Prostate gland (tissue), 2 donors: ENCODE measurements at regions not wholly inside any gene's neighbourhood (a gene's known extent, or its start where the extent isn't known, plus 50 kb on each side); places are given as distances from the start of the nearest gene placed in this dataset.

ENCODE experiments used
- DNase-seq: peaks from one replicate; pipeline ENCODE4 v3.0.0-alpha.2; 2019; ENCODE audit warnings: low spot score
- H3K27ac ChIP-seq, 2 donors: fragments of 200-600 bp; sonication (generic); 2 replicates each; pipeline ENCODE4 v1.5.1; 2017 to 2019
- H3K27me3 ChIP-seq: fragments of 200-600 bp; sonication (generic); replicated peaks from 2 replicates; pipeline ENCODE4 v1.5.1; 2019; ENCODE audit not compliant: insufficient read depth
- H3K36me3 ChIP-seq, 2 donors: fragments of 200-600 bp; sonication (generic); 1 replicate in 1 of 2; 2 replicates in 1 of 2; pipeline versions ENCODE4 v1.5.1 to v1.8.1; 2017 to 2019
- H3K4me1 ChIP-seq: fragments of 200-600 bp; sonication (generic); replicated peaks from 2 replicates; pipeline ENCODE4 v1.5.1; 2019
- H3K4me3 ChIP-seq, 2 donors: fragments of 200-600 bp; sonication (generic); 2 replicates each; pipeline ENCODE4 v1.5.1; 2017 to 2019
- H3K9me3 ChIP-seq: fragments of 200-600 bp; sonication (generic); 2 replicates; pipeline ENCODE4 v1.5.1; 2017
- CTCF ChIP-seq, 4 experiments: fragments of 200-600 bp in 2 of 4; fragments of 450-650 bp in 2 of 4; sonication (generic) in 2 of 4; IDR thresholded peaks; 1 replicate in 3 of 4; 2 replicates in 1 of 4; pipeline ENCODE4 v1.5.1; 2016 to 2019; ENCODE audit warnings: antibody characterized with exemption in 4 of 4, mild to moderate bottlenecking in 2 of 4, moderate library complexity in 2 of 4
- POLR2A ChIP-seq: fragments of 450-650 bp; IDR thresholded peaks from one replicate; pipeline ENCODE4 v1.6.1; 2016; ENCODE audit warnings: antibody characterized with exemption, mild to moderate bottlenecking
- POLR2AphosphoS5 ChIP-seq: sonication (generic); formaldehyde crosslinking; IDR thresholded peaks from one replicate; pipeline ENCODE4 v1.6.1; 2017; ENCODE audit warnings: antibody characterized with exemption
- WGBS: methylation state at CpG from one replicate; pipeline ENCODE4 v1.1.5; 2018; 5-methylcytosine and 5-hydroxymethylcytosine counted together
- intact Hi-C: fragments of 100-400 bp; cut with DNase I; formaldehyde crosslinking; loops from one replicate; pipeline ENCODE4 v1.14.2; 2022

DNA sequence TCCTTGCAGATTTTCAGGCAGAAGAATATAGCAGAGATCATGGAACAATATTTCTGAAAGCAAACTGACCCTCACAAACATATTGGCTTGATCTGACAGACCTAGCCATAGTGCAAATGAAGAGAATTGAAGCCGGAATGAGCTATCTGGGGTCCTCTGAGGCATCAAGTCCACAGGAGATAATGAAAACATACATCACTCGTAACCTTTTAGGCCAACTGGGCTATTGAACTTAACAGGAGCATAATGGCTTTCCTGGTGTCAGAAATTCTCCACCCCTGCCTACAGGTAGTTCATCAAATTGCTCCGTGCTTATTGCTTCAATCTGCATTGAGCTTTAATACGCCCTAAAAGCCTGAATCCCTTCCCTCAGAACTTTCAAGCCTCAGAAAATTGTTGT is 1414.6 kb upstream of the TENM4 start:
- intact Hi-C loops: no loop called here
- Histone ChIP-seq H3K36me3 (no peaks in the 10 kb centered on the region), H3K27ac (no peak overlapping the region), H3K27me3 (no peaks in the 10 kb centered on the region), H3K9me3 (no peaks in the 10 kb centered on the region), H3K4me3 (no peak overlapping the region), H3K4me1 (no peaks in the 10 kb centered on the region)
- no peak for DNase-seq
- 84% methylated on average over 4 of the region's 4 CpGs for WGBS
- TF ChIP-seq POLR2A (no peak), POLR2AphosphoS5 (no peak), CTCF (IDR thresholded peaks at IDR 0.05) (no peak)

DNA sequence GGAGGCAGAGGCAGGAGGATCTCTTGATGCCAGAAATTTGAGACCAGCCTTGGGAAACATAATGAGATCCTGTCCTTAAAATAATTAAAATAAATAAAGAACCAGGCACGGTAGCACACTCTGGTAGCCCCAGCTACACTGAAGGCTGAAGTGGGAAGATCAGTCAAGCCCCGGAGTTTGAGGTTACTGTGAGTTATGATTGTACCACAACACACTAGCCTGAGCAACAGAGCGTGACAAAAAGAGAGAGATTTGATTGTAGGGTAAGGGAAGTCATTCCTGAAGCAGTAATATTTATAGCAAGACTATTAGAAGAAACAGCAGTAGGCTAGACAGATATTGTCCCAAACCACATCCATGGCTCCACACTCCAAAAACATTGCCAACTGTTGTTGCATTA is 1408.4 kb upstream of the TENM4 start:
- Histone ChIP-seq H3K9me3 (no peaks in the 10 kb centered on the region), H3K27ac (no peak overlapping the region), H3K4me3 (no peak overlapping the region), H3K27me3 (no peaks in the 10 kb centered on the region), H3K36me3 (no peaks in the 10 kb centered on the region), H3K4me1 (no peaks in the 10 kb centered on the region)
- intact Hi-C loops: no loop called here
- DNase-seq: no peak
- no peak for TF ChIP-seq POLR2AphosphoS5
- TF ChIP-seq POLR2A: no peak
- TF ChIP-seq CTCF (IDR thresholded peaks at IDR 0.05): no peak
- WGBS: 94% methylated on average over 3 of the region's 3 CpGs

DNA sequence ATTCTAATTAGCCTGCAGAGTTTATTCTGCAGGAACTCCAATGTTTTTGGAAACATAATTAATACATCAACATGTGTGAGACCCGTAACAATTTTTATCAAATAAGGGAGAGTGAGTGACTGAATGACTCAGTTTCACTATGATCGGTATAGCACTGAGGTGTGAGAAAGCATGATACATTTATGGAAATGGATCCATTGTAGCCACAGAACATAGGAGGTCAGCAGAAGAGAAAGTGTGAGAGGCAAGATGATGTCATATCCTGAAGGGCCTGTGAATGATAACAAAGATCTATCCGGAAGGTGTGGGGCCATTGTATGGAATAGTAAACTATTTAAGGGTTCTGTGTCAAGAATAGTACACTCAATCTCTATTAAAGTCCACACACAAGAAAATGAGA is 1406.1 kb upstream of the TENM4 start:
- intact Hi-C loops: no loop called here
- DNase-seq: no peak
- Histone ChIP-seq H3K27ac (no peak overlapping the region), H3K4me3 (no peak overlapping the region), H3K4me1 (no peaks in the 10 kb centered on the region), H3K9me3 (no peaks in the 10 kb centered on the region), H3K27me3 (no peaks in the 10 kb centered on the region), H3K36me3 (no peaks in the 10 kb centered on the region)
- no peak for TF ChIP-seq POLR2A
- no peak for TF ChIP-seq POLR2AphosphoS5
- TF ChIP-seq CTCF (IDR thresholded peaks at IDR 0.05): no peak
- WGBS: 76% methylated on average over 3 of the region's 3 CpGs

DNA sequence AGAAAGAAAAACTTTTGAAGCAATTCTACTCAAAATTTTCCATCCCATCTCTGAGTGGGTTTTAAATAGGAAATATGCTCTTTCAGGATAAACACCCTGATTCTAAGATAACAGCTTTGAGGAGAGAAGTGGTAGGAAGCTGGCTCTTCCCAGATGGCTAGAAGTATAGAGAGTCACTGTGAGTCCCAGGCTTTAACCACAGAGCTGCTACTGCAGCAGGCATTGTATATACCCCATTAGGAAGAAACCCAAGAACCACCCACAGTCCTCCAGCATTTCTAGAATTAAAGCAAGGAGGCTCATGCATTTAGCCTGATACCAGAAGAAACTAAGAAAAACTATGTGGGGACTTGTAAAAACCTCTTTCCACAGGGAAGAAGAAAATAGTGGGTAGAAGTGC is 1405.6 kb upstream of the TENM4 start:
- no peaks in the 10 kb centered on the region for H3K4me1 ChIP-seq
- H3K27me3 ChIP-seq: no peaks in the 10 kb centered on the region
- no peaks in the 10 kb centered on the region for H3K36me3 ChIP-seq
- DNase-seq: no peak
- no peak overlapping the region for H3K27ac ChIP-seq
- H3K4me3 ChIP-seq: no peak overlapping the region
- TF ChIP-seq CTCF (IDR thresholded peaks at IDR 0.05): no peak
- TF ChIP-seq POLR2A: no peak
- TF ChIP-seq POLR2AphosphoS5: no peak
- H3K9me3 ChIP-seq: no peaks in the 10 kb centered on the region
- intact Hi-C loops: no loop called here

DNA sequence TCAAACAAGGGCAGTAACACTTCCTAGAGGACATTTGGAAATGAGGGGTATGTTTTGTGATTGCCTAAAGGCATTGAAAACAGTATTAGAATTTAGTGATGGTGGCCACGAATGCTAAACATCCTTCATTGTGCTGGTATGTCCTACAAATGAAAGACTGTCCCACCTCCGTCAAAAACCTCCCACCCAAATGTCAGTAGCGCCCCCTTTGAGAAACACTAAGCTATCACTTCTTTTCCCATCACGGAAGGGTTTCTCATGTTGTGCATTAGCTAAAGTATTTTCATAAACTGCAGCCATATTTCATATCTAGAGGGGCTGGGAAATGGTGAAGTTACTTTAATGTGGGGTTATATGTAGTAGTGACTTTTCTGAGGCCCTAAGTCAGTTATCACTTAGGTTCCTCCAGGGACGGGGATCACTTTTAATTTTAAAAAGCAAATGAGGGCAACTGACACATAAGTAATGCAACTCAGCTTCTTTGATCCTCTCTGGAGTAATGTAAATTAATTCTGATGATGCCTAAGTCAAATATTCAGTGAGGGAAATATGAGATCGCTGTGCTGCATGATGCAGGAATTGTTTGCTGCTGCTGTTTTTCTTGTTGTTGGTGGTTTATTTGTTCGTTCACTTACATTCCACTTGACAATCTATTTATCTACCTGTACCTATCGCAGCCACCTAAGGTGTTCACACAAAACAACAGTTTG is 1403.4 kb upstream of the TENM4 start:
- 88% methylated on average over 8 of the region's 8 CpGs for WGBS
- Histone ChIP-seq H3K27me3 (no peaks in the 10 kb centered on the region), H3K4me3 (no peak overlapping the region)

More for the DNA sequence above, 1403.4 kb upstream of the TENM4 start:
- no peak for TF ChIP-seq CTCF (IDR thresholded peaks at IDR 0.05)
- no peak for TF ChIP-seq POLR2A
- TF ChIP-seq POLR2AphosphoS5: no peak
- Histone ChIP-seq H3K27ac (no peak overlapping the region), H3K36me3 (no peaks in the 10 kb centered on the region), H3K9me3 (no peaks in the 10 kb centered on the region), H3K4me1 (no peaks in the 10 kb centered on the region)
- intact Hi-C loops: no loop called here
- DNase-seq: no peak
